ENCODE measurements at regions not wholly inside any gene's neighbourhood (a gene's known extent, or its start where the extent isn't known, plus 50 kb on each side); places are given as distances from the start of the nearest gene placed in this dataset.
"Not testable (repeated sequence)": the region's sequence is repeated elsewhere in the genome, so short reads cannot be mapped to it uniquely, and the experiment has no call there.

GRCh38 chrX:34716302-34716701 is 59.2 kb upstream of the TMEM47 start:
- in situ Hi-C loops (cut with HindIII; ENCODE audit: low sequenced_read_pairs) = no loop called here

- in situ Hi-C loops (cut with HindIII; ENCODE audit: low sequenced_read_pairs) = no loop called here
Observed at GRCh38 chrX:34734383-34734782, 77.3 kb upstream of the TMEM47 start.

- in situ Hi-C loops (cut with HindIII; ENCODE audit: low sequenced_read_pairs) = no loop called here
Observed at GRCh38 chrX:34744521-34744920, 87.4 kb upstream of the TMEM47 start.

- in situ Hi-C loops (cut with HindIII; ENCODE audit: low sequenced_read_pairs) = no loop called here
Observed at GRCh38 chrX:34749896-34750295, 92.8 kb upstream of the TMEM47 start.

GRCh38 chrX:34764852-34765361 is 107.8 kb upstream of the TMEM47 start:
- in situ Hi-C loops (cut with HindIII; ENCODE audit: low sequenced_read_pairs) = no loop called here

GRCh38 chrX:34768290-34768689 is 111.2 kb upstream of the TMEM47 start:
- in situ Hi-C loops (cut with HindIII; ENCODE audit: low sequenced_read_pairs) = no loop called here

- in situ Hi-C loops (cut with HindIII; ENCODE audit: low sequenced_read_pairs) = no loop called here
Observed at GRCh38 chrX:34770511-34770910, 113.4 kb upstream of the TMEM47 start.

GRCh38 chrX:34778916-34779315 is 121.8 kb upstream of the TMEM47 start:
- in situ Hi-C loops (cut with HindIII; ENCODE audit: low sequenced_read_pairs) = loop anchor here (5.0 kb wide), 1 partner anchor 33 kb away; no protein-coding TSS in a partner anchor

- in situ Hi-C loops (cut with HindIII; ENCODE audit: low sequenced_read_pairs) = no loop called here
Observed at GRCh38 chrX:34790026-34790425, 132.9 kb upstream of the TMEM47 start.

- in situ Hi-C loops (cut with HindIII; ENCODE audit: low sequenced_read_pairs) = no loop called here
Observed at GRCh38 chrX:34805951-34806350, 136.6 kb upstream of the FAM47B start.

GRCh38 chrX:34809096-34809495 is 133.5 kb upstream of the FAM47B start:
- in situ Hi-C loops (cut with HindIII; ENCODE audit: low sequenced_read_pairs) = no loop called here

GRCh38 chrX:34810364-34810763 is 132.2 kb upstream of the FAM47B start:
- in situ Hi-C loops (cut with HindIII; ENCODE audit: low sequenced_read_pairs) = loop anchor here (5.0 kb wide), 1 partner anchor 33 kb away; no protein-coding TSS in a partner anchor

GRCh38 chrX:34810916-34811315 is 131.7 kb upstream of the FAM47B start:
- in situ Hi-C loops (cut with HindIII; ENCODE audit: low sequenced_read_pairs) = loop anchor here (5.0 kb wide), 1 partner anchor 34 kb away; no protein-coding TSS in a partner anchor

GRCh38 chrX:34813618-34814017 is 129.0 kb upstream of the FAM47B start:
- in situ Hi-C loops (cut with HindIII; ENCODE audit: low sequenced_read_pairs) = loop anchor here (5.0 kb wide), 1 partner anchor 36 kb away; no protein-coding TSS in a partner anchor

- in situ Hi-C loops (cut with HindIII; ENCODE audit: low sequenced_read_pairs) = no loop called here
Observed at GRCh38 chrX:34826964-34827363, 115.6 kb upstream of the FAM47B start.

- in situ Hi-C loops (cut with HindIII; ENCODE audit: low sequenced_read_pairs) = no loop called here
Observed at GRCh38 chrX:34839451-34839850, 103.1 kb upstream of the FAM47B start.

- in situ Hi-C loops (cut with HindIII; ENCODE audit: low sequenced_read_pairs) = not testable (repeated sequence)
Observed at GRCh38 chrX:34841205-34841604, 101.4 kb upstream of the FAM47B start.

- in situ Hi-C loops (cut with HindIII; ENCODE audit: low sequenced_read_pairs) = no loop called here
Observed at GRCh38 chrX:34848281-34848680, 94.3 kb upstream of the FAM47B start.

GRCh38 chrX:34849371-34849770 is 93.2 kb upstream of the FAM47B start:
- in situ Hi-C loops (cut with HindIII; ENCODE audit: low sequenced_read_pairs) = no loop called here

- in situ Hi-C loops (cut with HindIII; ENCODE audit: low sequenced_read_pairs) = no loop called here
Observed at GRCh38 chrX:34859191-34859590, 83.4 kb upstream of the FAM47B start.

GRCh38 chrX:34863906-34864305 is 78.7 kb upstream of the FAM47B start:
- in situ Hi-C loops (cut with HindIII; ENCODE audit: low sequenced_read_pairs) = no loop called here

GRCh38 chrX:34866646-34867045 is 76.0 kb upstream of the FAM47B start:
- in situ Hi-C loops (cut with HindIII; ENCODE audit: low sequenced_read_pairs) = no loop called here

- in situ Hi-C loops (cut with HindIII; ENCODE audit: low sequenced_read_pairs) = no loop called here
Observed at GRCh38 chrX:34868633-34869032, 74.0 kb upstream of the FAM47B start.
